HFF-Myc (cell line): ENCODE measurements at regions not wholly inside any gene's neighbourhood (a gene's known extent, or its start where the extent isn't known, plus 50 kb on each side); places are given as distances from the start of the nearest gene placed in this dataset.

ENCODE experiments used
- DNase-seq: peaks from one replicate; pipeline ENCODE4 v3.0.0-alpha.2; 2011; ENCODE audit warnings: low read depth; ENCODE audit errors: extremely low read depth
- H3K4me3 ChIP-seq: replicated peaks from 2 replicates; pipeline ENCODE4 v1.5.1; 2011; ENCODE audit warnings: low read depth, mild to moderate bottlenecking, control low read depth, low read length
- CTCF ChIP-seq: IDR thresholded peaks from 2 replicates; pipeline ENCODE4 v1.5.1; 2012; ENCODE audit warnings: mild to moderate bottlenecking, low read depth, low read length, control low read depth; ENCODE audit errors: missing control alignments

GRCh38 chr6:101114703-101115102 is 233.6 kb upstream of the ASCC3 start:
- no peak overlapping the region for H3K4me3 ChIP-seq
- peak; percentile 42 for TF ChIP-seq CTCF
- peak; percentile 27 for DNase-seq

DNA sequence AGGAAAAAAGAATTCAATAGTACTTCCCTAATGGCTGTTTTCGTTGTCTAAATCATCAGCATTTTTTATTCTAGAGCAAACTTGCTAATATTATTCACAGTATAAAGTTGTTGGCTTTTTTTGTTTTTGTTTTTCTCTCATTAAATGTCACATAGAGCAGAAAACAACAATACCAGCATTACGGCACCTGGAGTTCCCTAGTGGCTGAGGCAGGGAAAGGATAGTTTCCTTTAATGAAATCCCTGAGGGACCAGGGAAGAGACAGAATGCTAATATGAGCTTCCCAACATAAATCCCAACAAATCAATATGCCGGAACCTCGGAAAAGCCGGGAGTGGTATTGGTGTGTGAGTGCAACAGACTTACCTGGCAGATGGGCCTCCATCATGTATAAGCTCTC is 235.2 kb upstream of the ASCC3 start:
- H3K4me3 ChIP-seq, result no peak overlapping the region
- DNase-seq, result no peak
- TF ChIP-seq CTCF, result no peak

DNA sequence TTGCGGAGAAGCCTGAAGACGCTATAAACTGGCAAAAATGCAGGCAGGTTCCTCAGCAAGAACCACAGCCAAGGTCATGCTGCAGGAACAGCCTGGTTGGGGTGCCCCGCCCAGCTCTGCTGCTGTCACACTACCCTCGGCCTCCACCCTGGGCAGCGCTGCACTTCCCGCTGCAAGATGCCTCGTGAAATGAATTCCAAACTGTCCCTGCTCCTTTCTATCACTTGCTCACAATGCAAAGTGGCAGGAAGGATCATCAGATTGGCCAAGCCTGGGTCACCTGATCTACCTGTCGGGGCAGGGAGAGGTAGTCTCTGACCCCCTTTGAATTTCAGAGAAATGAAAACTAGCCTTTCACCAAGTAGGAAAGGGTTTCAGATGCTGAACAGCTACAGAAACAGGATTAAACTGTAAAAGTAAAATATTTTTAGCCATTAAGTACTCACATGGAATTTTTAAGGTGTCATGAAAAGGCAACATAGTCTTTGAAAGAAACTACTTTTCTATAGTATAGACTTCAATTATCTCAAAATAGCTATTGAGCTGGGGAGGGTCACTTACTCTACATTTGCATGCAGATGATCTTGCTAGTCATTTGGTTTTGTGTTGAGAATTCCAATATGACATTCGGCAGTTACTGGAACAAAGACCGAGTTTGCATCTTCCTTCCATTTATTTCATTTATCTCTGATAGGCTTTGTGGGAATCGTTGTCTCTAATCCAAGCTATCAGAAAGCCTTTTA is 236.4 kb upstream of the ASCC3 start:
- TF ChIP-seq CTCF, result no peak
- no peak for DNase-seq
- no peak overlapping the region for H3K4me3 ChIP-seq

DNA sequence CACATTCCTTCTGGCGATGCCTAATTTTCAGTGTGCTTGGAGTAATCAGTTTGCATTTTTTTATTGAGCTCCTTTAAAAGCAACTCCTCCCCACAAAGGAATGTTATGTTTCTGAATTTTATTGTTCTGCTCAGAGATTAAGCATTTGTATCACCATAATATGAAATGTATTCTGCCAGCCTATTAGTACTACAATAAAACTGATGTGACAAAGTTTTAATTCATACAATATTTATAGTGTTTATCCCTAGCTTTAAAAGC is 236.9 kb upstream of the ASCC3 start:
- TF ChIP-seq CTCF, result no peak
- DNase-seq, result no peak
- H3K4me3 ChIP-seq, result no peak overlapping the region

DNA sequence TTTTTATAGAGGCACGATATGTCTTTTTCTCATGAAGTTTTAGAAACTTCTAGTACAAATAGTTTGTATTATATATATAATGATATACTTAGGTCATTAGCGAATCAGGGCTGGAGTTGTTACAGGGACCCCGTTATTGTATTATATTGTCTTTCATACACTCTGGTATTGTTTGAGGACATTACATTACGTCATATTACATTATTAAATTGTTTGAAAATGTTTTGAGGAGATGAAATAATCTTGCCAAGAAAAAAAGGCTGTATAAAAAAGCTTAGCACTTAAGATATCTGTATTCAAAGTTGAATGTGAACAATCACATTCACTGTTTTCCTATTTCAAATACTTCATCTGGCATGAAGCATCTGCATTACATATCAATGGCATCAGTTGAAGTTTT is 239.6 kb upstream of the ASCC3 start:
- TF ChIP-seq CTCF, result no peak
- no peak for DNase-seq

GRCh38 chr6:101125380-101125971 is 244.3 kb upstream of the ASCC3 start:
- no peak overlapping the region for H3K4me3 ChIP-seq
- TF ChIP-seq CTCF, result no peak
- no peak for DNase-seq

More for the DNA sequence above, 239.6 kb upstream of the ASCC3 start:
- no peak overlapping the region for H3K4me3 ChIP-seq

- no peak for TF ChIP-seq CTCF
- H3K4me3 ChIP-seq, result no peak overlapping the region
- DNase-seq, result no peak
Measured at GRCh38 chr6:101126501-101126900, 245.4 kb upstream of the ASCC3 start.
